PC-3 (cell line): ENCODE measurements at regions not wholly inside any gene's neighbourhood (a gene's known extent, or its start where the extent isn't known, plus 50 kb on each side); places are given as distances from the start of the nearest gene placed in this dataset.

Source experiments
- ATAC-seq: fragments of 200-7000 bp; cut with Tn5 transposase; 2 replicates; pipeline ENCODE4 v1.9.1; 2020; ENCODE audit warnings: mild to moderate bottlenecking, moderate library complexity
- BruUV-seq: library from RNA; stranded (reverse); fragments of 400-500 nt; replicated peaks from 2 replicates; lab custom pipeline; 2021; lab: Mats Ljungman, UMichigan
- CTCF ChIA-PET: fragments of 300-600 bp; sonication (Branson Sonifier 250); formaldehyde crosslinking; loops from one replicate; lab custom pipeline; 2022; ENCODE audit warnings: antibody characterized with exemption; lab: Charles Lee
- POLR2A ChIA-PET: fragments of 300-600 bp; sonication (Branson Sonifier 250); formaldehyde crosslinking; loops from one replicate; lab custom pipeline; 2022; ENCODE audit warnings: antibody characterized with exemption; ENCODE audit not compliant: unreplicated experiment; lab: Charles Lee
- DNase-seq: peaks from one replicate; pipeline ENCODE4 v3.0.0-alpha.2; 2015
- H2AFZ ChIP-seq: fragments of 300-600 bp; sonication (generic); 2 replicates; pipeline ENCODE4 v1.6.0; 2016; ENCODE audit warnings: antibody characterized with exemption, low read length
- H3F3A ChIP-seq: fragments of 300-600 bp; sonication (generic); one replicate; pipeline ENCODE4 v1.6.0; 2017; ENCODE audit warnings: antibody characterized with exemption, low read length, control low read depth, mild to moderate bottlenecking; ENCODE audit not compliant: unreplicated experiment
- H3K27ac ChIP-seq: fragments of 300-600 bp; sonication (generic); 2 replicates; pipeline ENCODE4 v1.5.1; 2016; ENCODE audit warnings: mild to moderate bottlenecking, low read length
- H3K27me3 ChIP-seq: fragments of 300-600 bp; sonication (generic); 2 replicates; pipeline ENCODE4 v1.6.1; 2016; ENCODE audit warnings: low read length, mixed read lengths
- H3K36me3 ChIP-seq: fragments of 300-600 bp; sonication (generic); 2 replicates; pipeline ENCODE4 v1.6.1; 2016; ENCODE audit warnings: low read depth, mixed run types, low read length, mixed read lengths
- H3K4me1 ChIP-seq: fragments of 300-600 bp; sonication (generic); 2 replicates; pipeline ENCODE4 v1.5.1; 2016; ENCODE audit warnings: low read length; ENCODE audit not compliant: insufficient read depth
- H3K4me2 ChIP-seq: fragments of 300-600 bp; sonication (generic); 2 replicates; pipeline ENCODE4 v1.6.0; 2016; ENCODE audit warnings: low read length
- H3K4me3 ChIP-seq: fragments of 300-600 bp; sonication (generic); 2 replicates; pipeline ENCODE4 v1.5.1; 2016; ENCODE audit warnings: mild to moderate bottlenecking, low read length, mixed read lengths
- H3K79me2 ChIP-seq: fragments of 300-600 bp; sonication (generic); 2 replicates; pipeline ENCODE4 v1.6.1; 2017; ENCODE audit warnings: low read length, mixed read lengths
- H3K9ac ChIP-seq: fragments of 300-600 bp; sonication (generic); 2 replicates; pipeline ENCODE4 v1.6.0; 2016; ENCODE audit warnings: mild to moderate bottlenecking, low read length
- H3K9me2 ChIP-seq: fragments of 300-600 bp; sonication (generic); replicated peaks from 2 replicates; pipeline ENCODE4 v1.6.1; 2016; ENCODE audit warnings: mixed run types, low read length, mixed read lengths
- H3K9me3 ChIP-seq: fragments of 300-600 bp; sonication (generic); 2 replicates; pipeline ENCODE4 v1.6.1; 2016; ENCODE audit warnings: low read length, mixed read lengths
- H4K20me1 ChIP-seq: fragments of 300-600 bp; sonication (generic); 2 replicates; pipeline ENCODE4 v1.6.1; 2016; ENCODE audit warnings: low read length, mixed read lengths
- EZH2 ChIP-seq: fragments of 300-600 bp; sonication (generic); IDR thresholded peaks from one replicate; pipeline ENCODE4 v1.6.1; 2017; ENCODE audit warnings: antibody characterized with exemption, mild to moderate bottlenecking, low read length; ENCODE audit not compliant: unreplicated experiment
- EZH2phosphoT487 ChIP-seq: fragments of 300-600 bp; sonication (generic); IDR thresholded peaks from 2 replicates; pipeline ENCODE4 v1.6.1; 2018; ENCODE audit warnings: mild to moderate bottlenecking, antibody characterized with exemption, low read length, borderline replicate concordance
- intact Hi-C: fragments of 100-400 bp; cut with micrococcal nuclease; formaldehyde crosslinking; loops from 2 replicates; pipeline ENCODE4 v1.9.0; 2023
- TF ChIP-seq, protein P1 (sequence below): fragments of 300-600 bp; sonication (generic); conservative IDR thresholded peaks from 2 replicates; pipeline ENCODE4 v1.5.1; 2017; ENCODE audit warnings: antibody characterized with exemption, low read depth, mild to moderate bottlenecking, low read length

DNA sequence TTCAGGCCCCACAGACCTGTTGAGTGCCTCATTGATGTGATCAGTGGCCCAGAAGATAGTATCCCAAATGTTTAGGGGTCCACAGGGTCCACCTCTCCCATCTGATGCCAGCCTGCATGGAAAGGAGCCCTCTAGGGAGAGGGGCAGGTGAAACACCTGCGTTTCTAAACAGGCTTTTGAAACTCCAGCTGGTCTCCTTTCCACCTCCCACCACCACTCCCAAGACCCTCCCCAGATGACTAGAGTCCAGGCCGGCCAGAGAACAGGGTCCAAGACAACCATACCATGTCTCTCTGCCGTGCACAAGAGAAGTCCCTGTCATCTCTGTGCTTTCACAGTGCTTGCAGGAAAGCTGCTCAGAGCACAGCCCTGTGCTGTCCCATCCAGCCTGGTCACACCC, 105.0 kb upstream of the NANOS1 start:
- CTCF ChIA-PET = no interaction called here
- Histone ChIP-seq H3K79me2 (no peaks in the 10 kb centered on the region), H3K9me3 (no peaks in the 10 kb centered on the region), H3F3A (no peaks in the 10 kb centered on the region), H3K27me3 (no peaks in the 10 kb centered on the region), H2AFZ (no peak overlapping the region), H3K36me3 (no peaks in the 10 kb centered on the region), H3K4me1 (peaks cover 8% of the 10 kb centered on the region), H3K4me3 (no peak overlapping the region), H3K9me2 (no peaks in the 10 kb centered on the region), H4K20me1 (no peaks in the 10 kb centered on the region), H3K9ac (no peak overlapping the region), H3K27ac (no peak overlapping the region), H3K4me2 (no peak overlapping the region)
- TF ChIP-seq, protein P1, sequence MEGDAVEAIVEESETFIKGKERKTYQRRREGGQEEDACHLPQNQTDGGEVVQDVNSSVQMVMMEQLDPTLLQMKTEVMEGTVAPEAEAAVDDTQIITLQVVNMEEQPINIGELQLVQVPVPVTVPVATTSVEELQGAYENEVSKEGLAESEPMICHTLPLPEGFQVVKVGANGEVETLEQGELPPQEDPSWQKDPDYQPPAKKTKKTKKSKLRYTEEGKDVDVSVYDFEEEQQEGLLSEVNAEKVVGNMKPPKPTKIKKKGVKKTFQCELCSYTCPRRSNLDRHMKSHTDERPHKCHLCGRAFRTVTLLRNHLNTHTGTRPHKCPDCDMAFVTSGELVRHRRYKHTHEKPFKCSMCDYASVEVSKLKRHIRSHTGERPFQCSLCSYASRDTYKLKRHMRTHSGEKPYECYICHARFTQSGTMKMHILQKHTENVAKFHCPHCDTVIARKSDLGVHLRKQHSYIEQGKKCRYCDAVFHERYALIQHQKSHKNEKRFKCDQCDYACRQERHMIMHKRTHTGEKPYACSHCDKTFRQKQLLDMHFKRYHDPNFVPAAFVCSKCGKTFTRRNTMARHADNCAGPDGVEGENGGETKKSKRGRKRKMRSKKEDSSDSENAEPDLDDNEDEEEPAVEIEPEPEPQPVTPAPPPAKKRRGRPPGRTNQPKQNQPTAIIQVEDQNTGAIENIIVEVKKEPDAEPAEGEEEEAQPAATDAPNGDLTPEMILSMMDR = no peak
- TF ChIP-seq EZH2phosphoT487 = no peak
- TF ChIP-seq EZH2 = no peak
- BruUV-seq = no TSS peak
- POLR2A ChIA-PET = no interaction called here
- intact Hi-C loops = no loop called here
- no peak for DNase-seq
- no peak for ATAC-seq

DNA sequence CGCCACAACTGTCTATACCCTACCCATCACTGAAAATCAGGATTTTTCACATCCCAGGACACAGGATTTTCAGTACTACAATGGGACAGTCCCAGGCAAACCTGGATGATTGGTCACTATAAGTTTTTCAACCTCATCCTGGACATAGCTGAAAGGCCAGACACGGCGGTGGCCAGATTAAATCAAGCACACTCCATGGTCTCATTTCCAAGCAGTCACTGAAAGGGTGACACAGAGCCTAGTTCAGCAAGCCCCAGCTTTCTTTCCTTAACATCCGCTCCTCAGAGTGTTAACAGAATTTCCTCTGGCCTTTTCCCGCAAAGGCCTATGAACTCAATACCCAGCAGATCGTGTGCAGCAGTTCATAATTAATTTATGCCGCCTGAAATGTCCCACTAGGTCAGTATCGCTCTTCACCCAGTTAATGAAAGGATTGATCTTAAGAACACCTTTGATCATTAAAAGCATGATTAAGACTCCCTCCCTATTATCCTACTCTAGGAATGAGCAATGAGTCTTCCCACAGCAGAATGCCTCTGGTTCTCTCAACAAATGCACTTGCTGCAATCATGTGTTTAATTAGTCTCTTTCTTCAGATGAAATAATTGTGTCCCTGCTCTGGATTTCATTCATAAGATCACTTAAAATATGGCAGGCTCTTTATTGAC, 104.0 kb upstream of the NANOS1 start:
- H4K20me1 ChIP-seq = no peaks in the 10 kb centered on the region
- ATAC-seq (no peak), DNase-seq (no peak)
- no peaks in the 10 kb centered on the region for H3K9me3 ChIP-seq
- TF ChIP-seq, protein P1 = no peak
- TF ChIP-seq EZH2 (no peak), EZH2phosphoT487 (no peak)
- no peaks in the 10 kb centered on the region for H3F3A ChIP-seq
- POLR2A ChIA-PET = no interaction called here
- CTCF ChIA-PET = no interaction called here
- intact Hi-C loops = no loop called here
- no peak overlapping the region for H3K4me2 ChIP-seq
- no peaks in the 10 kb centered on the region for H3K79me2 ChIP-seq
- H3K4me1 ChIP-seq = peaks cover 8% of the 10 kb centered on the region
- H3K27ac ChIP-seq = no peak overlapping the region
- H3K36me3 ChIP-seq = no peaks in the 10 kb centered on the region
- H3K27me3 ChIP-seq = no peaks in the 10 kb centered on the region
- H3K9ac ChIP-seq = no peak overlapping the region
- no peak overlapping the region for H2AFZ ChIP-seq
- no peaks in the 10 kb centered on the region for H3K9me2 ChIP-seq
- no TSS peak for BruUV-seq
- no peak overlapping the region for H3K4me3 ChIP-seq

DNA sequence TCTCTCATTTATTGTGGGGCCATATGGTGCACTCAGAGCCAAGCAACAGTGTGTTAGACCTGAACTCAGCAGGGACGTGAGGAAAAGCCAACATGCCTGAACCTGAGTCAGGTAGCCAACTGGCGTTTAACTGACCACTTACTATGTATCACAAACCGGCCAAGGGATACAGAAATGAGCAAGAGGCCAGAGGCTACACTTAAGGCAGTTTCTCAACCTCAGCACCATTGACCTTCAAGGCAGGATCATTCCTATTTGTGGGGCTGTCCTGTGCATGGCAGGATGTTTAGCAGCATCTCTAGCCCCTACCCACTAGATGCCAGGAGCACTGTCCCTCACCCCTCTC, 103.5 kb upstream of the NANOS1 start:
- BruUV-seq = no TSS peak
- CTCF ChIA-PET = no interaction called here
- intact Hi-C loops = no loop called here
- H3K27ac ChIP-seq = no peak overlapping the region
- no peaks in the 10 kb centered on the region for H3K27me3 ChIP-seq
- H3K4me2 ChIP-seq = no peak overlapping the region
- ATAC-seq = no peak
- H3K9me2 ChIP-seq = no peaks in the 10 kb centered on the region
- TF ChIP-seq, protein P1 = no peak
- TF ChIP-seq EZH2 = no peak
- no peak for TF ChIP-seq EZH2phosphoT487
- no peak overlapping the region for H2AFZ ChIP-seq
- no peak overlapping the region for H3K9ac ChIP-seq
- H3K4me1 ChIP-seq = peaks cover 8% of the 10 kb centered on the region
- H3K4me3 ChIP-seq = no peak overlapping the region
- no peak for DNase-seq
- H3K36me3 ChIP-seq = no peaks in the 10 kb centered on the region
- H4K20me1 ChIP-seq = no peaks in the 10 kb centered on the region
- H3F3A ChIP-seq = no peaks in the 10 kb centered on the region
- H3K79me2 ChIP-seq = no peaks in the 10 kb centered on the region
- H3K9me3 ChIP-seq = no peaks in the 10 kb centered on the region
- POLR2A ChIA-PET = no interaction called here
